GM21360 (cell line): ENCODE measurements at regions not wholly inside any gene's neighbourhood (a gene's known extent, or its start where the extent isn't known, plus 50 kb on each side); places are given as distances from the start of the nearest gene placed in this dataset.
"Not testable (repeated sequence)": the region's sequence is repeated elsewhere in the genome, so short reads cannot be mapped to it uniquely, and the experiment has no call there.

ENCODE experiments used
- ATAC-seq: cut with Tn5 transposase; IDR thresholded peaks from one replicate; pipeline ENCODE4 v1.9.1; 2021; ENCODE audit warnings: mild to moderate bottlenecking, moderate library complexity; ENCODE audit not compliant: unreplicated experiment

- no peak for ATAC-seq
Measured at GRCh38 chr2:146584316-146584715, 1260.5 kb upstream of the ACVR2A start.

DNA sequence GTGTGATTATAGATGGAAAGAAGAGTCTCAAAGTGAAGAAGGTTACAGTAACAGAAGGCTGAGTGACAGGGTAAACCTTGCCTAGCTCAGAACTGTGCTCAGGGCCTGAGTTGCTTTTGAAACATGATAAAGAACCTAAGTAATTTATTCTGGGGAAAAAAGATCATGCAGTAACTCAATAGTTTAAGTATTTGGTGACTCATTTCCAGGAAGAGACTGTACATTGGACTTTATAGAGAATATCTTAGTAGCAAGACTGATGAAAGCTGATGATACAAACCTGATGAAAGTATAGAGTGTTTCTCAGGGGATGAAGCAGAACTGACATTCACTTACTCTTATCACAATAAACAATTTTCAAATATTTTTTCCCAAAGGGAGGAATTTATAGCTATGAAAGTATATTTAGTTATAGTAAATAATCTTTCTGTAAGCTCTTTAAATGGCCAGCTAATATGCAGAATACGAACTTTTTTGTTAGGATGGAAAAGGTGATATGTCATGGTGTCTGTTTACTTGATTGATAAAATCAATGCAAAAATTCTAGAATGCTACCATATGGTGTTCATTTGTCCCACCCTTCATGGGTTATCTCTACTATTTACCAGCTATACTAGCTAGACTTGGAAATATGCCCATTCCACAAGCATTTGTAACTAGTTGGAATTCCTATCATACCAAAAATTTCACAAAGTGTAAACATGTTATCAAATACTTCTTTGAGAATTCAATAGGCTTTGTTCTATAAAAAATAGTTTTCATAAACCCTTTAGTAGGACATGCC, 1265.5 kb upstream of the ACVR2A start:
- ATAC-seq = no peak

DNA sequence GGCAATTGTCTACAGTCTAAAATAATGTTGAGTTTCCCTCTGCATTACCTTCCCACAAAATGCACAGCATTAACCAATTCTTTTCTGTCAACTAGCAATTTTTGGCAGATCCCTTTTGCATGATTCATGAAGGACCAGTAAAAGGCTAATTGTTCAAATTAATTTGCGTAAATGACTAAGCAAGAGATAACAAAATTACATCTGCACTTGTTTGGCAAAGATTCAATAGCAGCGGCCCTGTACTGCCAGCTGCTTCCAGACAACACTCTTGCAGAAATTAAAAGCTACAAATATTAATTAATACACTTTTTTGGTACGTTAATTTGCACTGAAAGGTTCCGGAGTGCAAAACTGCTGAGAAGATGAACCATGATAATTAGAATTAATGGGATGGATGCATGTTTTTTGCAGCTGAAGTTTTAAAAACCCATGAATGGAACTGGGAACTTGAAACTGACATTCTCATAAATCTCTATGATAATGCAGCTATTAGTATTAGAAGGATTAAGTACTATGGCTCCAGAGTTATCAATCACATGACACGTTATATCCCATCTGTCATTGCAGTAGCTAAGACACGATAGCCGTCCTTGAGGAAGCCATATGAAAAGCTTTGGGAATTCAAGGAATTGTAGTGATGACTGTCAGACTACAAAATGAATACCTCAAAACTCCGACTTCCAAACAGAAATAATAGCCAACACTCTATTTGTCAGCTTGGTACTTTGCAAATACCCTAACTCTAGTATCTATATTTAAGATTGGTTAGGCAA, 1268.3 kb upstream of the ACVR2A start:
- ATAC-seq = no peak

GRCh38 chr2:146572598-146572997, 1272.2 kb upstream of the ACVR2A start:
- ATAC-seq = no peak

- ATAC-seq = no peak
Measured at GRCh38 chr2:146561996-146562395, 1282.8 kb upstream of the ACVR2A start.

DNA sequence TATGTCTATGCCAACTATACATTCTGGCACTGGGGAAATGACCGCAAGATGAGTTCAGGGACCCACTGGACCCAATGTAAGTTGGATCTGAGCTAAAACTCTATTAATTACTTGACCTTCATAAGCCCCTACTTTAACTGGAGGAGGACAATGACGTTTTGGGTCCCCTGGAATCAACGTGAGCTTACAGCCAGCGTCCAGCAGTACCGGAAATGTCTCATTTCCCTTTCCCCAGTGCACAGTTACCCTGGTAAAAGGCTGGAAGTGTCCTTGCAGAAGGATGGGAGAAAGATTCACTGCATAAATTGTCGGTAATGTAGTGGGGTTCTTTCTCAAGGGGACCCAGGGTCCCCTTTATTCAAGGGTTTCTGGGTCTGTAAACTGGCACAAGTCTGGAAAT, 1297.6 kb upstream of the ACVR2A start:
- ATAC-seq = no peak

- no peak for ATAC-seq
Measured at GRCh38 chr2:146544701-146545100, 1300.1 kb upstream of the ACVR2A start.

GRCh38 chr2:146541896-146542295, 1302.9 kb upstream of the ACVR2A start:
- no peak for ATAC-seq

- ATAC-seq = no peak
Measured at GRCh38 chr2:146540271-146540932, 1304.4 kb upstream of the ACVR2A start.

GRCh38 chr2:146539739-146540138, 1305.1 kb upstream of the ACVR2A start:
- not testable (repeated sequence) for ATAC-seq

GRCh38 chr2:146537477-146537876, 1307.4 kb upstream of the ACVR2A start:
- no peak for ATAC-seq

- ATAC-seq = no peak
Measured at GRCh38 chr2:146532509-146533147, 1312.2 kb upstream of the ACVR2A start.

DNA sequence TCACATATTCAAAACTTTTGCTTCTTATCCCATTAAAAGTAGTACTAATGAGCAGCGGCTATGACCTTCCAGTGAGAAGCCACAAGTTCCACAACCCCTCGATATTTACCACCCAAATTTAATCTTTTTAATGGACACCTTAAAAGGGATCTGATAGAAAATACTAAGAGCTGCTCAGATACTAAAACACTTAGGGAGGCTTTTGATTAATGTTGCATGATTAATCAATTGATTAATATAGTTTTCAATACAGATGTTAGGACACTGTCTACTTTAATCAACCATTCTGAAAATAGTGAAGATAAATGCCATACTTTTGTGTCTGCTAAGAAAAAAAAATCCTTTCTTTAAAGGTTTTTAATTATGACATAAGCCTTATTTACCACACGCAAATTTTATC, 1312.8 kb upstream of the ACVR2A start:
- ATAC-seq = no peak

DNA sequence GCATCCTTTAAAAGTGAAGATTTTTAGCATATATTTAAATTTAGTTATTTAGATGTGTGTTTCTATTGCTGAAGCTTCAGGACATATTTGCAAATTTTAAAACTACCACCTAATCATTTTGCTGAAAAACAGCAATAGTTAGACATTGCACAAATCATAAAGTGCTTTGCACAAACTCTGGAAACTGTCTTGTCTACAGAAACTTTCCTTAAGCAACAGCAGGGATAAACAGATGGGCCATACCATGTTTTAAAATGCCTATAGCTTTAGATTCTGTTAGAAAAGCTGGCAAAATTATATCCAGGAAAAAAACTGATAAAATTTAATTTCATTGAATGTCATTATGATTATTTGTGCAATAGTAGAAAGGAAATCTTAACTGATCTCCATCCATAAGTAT, 1313.9 kb upstream of the ACVR2A start:
- no peak for ATAC-seq

- ATAC-seq = no peak
Measured at GRCh38 chr2:146527166-146527565, 1317.7 kb upstream of the ACVR2A start.

DNA sequence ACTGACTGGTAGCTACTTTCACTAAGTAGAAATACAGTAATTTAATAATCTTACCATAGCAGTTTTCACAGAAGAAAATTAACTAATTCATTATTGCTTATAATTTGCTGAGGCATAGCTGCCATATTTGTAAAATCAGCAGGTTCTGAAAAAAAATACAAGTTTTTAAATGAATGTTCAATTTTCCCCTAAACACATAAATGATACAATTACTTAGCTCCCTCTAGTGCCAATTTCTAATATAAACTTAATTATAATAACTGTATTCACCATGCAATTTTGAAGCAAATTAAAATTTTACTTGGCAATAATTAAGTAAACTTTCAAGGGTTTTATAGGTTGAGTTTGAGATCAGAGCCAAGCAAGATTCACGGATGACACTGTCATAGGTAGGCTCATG, 1321.6 kb upstream of the ACVR2A start:
- no peak for ATAC-seq

DNA sequence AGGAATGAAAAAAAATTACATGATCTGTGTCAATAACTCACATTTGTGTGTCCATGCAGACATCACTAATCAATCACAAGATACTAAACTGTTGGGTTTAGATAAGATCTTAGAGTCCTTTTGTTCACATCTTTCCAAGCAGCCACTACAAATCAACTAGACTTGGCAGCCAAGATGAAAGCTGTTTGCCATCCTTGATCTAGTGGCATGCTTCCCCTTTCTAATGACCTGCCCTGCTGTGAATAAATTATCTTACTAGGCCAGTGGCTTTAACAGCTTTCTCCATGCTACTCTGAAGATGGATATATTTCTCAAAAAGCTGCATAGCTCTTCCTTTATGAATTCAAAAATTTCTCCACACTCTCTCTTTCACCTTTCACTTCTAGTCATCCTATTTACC, 1338.0 kb upstream of the ACVR2A start:
- ATAC-seq = no peak

GRCh38 chr2:146503366-146503765, 1341.5 kb upstream of the ACVR2A start:
- no peak for ATAC-seq

DNA sequence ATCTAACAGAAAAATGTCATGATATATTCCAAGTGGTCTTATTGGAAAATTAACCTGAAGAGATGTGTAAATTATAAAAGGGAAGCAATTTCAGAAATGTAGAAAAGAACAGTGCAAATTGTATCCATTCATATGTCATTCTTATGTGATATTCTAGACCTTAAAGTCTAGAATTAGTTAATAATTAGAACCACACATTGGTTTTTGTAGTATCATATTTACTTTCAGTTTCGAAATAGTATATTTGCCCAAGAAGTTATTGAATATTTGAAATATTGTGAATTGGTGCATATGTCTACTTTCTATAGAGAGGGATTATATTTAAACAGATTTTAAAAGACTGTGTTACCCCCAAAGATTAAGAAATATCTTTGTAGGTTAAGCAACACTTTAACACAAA, 1348.6 kb upstream of the ACVR2A start:
- ATAC-seq = no peak

GRCh38 chr2:146489386-146489785, 1355.4 kb upstream of the ACVR2A start:
- no peak for ATAC-seq

DNA sequence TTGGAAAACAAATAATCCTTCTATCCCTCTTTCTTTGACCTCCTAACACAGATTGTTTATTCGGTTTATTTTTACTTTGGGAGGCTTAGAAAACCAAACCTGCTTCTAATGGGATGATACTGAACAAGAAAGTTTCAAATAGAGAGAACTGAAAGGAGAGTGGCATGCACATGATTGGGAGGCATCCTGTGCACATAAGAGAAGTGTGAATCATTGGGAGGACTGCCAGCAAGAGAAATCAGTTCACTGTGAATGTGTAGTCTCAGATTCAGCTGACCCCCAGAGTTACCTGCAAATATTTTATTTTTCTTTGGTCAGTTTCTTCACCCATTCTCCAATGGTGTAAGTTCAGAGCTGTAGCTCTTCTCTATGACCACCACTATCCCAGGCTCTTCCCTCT, 1363.2 kb upstream of the ACVR2A start:
- ATAC-seq = no peak
